Thoracic aorta (tissue), 2 donors: ENCODE measurements at regions not wholly inside any gene's neighbourhood (a gene's known extent, or its start where the extent isn't known, plus 50 kb on each side); places are given as distances from the start of the nearest gene placed in this dataset.

ENCODE experiments used
- ATAC-seq: fragments of 150-250 bp; one replicate; pipeline ENCODE4 v1.8.0; 2017; ENCODE audit warnings: low read depth; ENCODE audit not compliant: insufficient number of reproducible peaks, low FRiP score
- DNase-seq: peaks from one replicate; pipeline ENCODE4 v3.0.0-alpha.2; 2020; ENCODE audit warnings: low spot score
- H3K27ac ChIP-seq, 2 donors: fragments of 200-600 bp; sonication (generic); 1 replicate in 1 of 2; 2 replicates in 1 of 2; pipeline ENCODE4 v1.5.1; 2016; ENCODE audit warnings: mild to moderate bottlenecking in 2 of 2, moderate library complexity in 2 of 2
- H3K27me3 ChIP-seq: fragments of 200-600 bp; sonication (generic); replicated peaks from 2 replicates; pipeline ENCODE4 v1.6.0; 2016; ENCODE audit warnings: mild to moderate bottlenecking; ENCODE audit not compliant: insufficient read depth
- H3K36me3 ChIP-seq: fragments of 200-600 bp; sonication (generic); one replicate; pipeline ENCODE4 v1.5.1; 2016
- H3K4me1 ChIP-seq, 2 donors: fragments of 200-600 bp; sonication (generic); 1 replicate in 1 of 2; 2 replicates in 1 of 2; pipeline versions ENCODE4 v1.5.1 to v1.6.0; 2016; ENCODE audit warnings: low read depth in 2 of 2, mild to moderate bottlenecking in 1 of 2; ENCODE audit not compliant: control insufficient read depth in 1 of 2
- H3K4me3 ChIP-seq: fragments of 200-600 bp; sonication (generic); 2 replicates; pipeline ENCODE4 v1.5.1; 2016; ENCODE audit warnings: mild to moderate bottlenecking
- H3K9me3 ChIP-seq: fragments of 200-600 bp; sonication (generic); 2 replicates; pipeline ENCODE4 v1.5.1; 2016
- TF ChIP-seq, protein P1 (sequence below): fragments of 200-600 bp; sonication (generic); IDR thresholded peaks from one replicate; pipeline ENCODE4 v1.5.1; 2019; ENCODE audit warnings: antibody characterized with exemption

DNA sequence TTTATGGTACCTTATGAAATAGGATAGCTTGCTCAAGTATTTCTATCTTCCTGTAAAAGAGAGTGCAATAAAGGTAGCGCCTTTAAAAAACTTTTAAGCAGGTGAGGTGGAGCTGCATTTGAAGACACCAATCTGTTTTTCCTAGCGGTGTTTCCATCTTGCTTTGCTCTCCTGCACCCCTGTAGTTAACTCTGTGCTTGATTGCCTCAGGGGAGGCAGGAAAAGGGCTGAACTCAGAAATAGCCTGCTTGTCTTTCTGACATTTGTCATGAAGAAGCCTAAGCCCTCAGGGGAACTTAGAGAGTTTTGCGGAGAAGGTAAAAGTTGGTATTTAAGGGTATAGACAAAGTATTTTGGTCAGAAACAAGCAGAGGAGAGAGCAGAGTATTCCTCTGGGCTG lies 63.0 kb upstream of the TPRG1 start:
- ATAC-seq: no peak
- no peak for DNase-seq
- Histone ChIP-seq H3K36me3 (no peaks in the 10 kb centered on the region), H3K9me3 (no peaks in the 10 kb centered on the region), H3K27ac (no peak overlapping the region), H3K4me3 (no peak overlapping the region), H3K4me1 (peaks cover 0 to 6% of the 10 kb centered on the region in 2 donors), H3K27me3 (no peaks in the 10 kb centered on the region)
- TF ChIP-seq, protein P1, sequence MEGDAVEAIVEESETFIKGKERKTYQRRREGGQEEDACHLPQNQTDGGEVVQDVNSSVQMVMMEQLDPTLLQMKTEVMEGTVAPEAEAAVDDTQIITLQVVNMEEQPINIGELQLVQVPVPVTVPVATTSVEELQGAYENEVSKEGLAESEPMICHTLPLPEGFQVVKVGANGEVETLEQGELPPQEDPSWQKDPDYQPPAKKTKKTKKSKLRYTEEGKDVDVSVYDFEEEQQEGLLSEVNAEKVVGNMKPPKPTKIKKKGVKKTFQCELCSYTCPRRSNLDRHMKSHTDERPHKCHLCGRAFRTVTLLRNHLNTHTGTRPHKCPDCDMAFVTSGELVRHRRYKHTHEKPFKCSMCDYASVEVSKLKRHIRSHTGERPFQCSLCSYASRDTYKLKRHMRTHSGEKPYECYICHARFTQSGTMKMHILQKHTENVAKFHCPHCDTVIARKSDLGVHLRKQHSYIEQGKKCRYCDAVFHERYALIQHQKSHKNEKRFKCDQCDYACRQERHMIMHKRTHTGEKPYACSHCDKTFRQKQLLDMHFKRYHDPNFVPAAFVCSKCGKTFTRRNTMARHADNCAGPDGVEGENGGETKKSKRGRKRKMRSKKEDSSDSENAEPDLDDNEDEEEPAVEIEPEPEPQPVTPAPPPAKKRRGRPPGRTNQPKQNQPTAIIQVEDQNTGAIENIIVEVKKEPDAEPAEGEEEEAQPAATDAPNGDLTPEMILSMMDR: no peak

DNA sequence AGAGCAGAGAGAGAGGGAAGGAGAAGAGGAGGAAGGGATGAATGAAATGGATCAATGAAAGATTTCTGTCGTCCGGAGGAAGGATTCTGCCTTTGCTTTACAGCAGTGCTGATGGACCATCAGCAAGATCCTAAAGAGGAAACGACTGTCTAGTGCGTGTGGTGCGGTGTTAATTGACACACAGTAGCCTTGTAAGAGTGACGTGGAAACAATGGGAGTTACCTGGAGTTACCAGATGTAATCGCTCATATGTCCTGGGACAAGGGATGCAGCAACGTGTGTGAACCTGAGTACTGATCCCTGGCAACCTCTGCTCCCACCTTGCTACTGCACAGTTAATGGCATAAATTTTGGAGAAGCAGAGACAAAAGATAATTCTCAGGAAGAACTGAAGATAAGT lies 62.6 kb upstream of the TPRG1 start:
- ATAC-seq (no peak), DNase-seq (no peak)
- H3K27me3 ChIP-seq: no peaks in the 10 kb centered on the region
- H3K9me3 ChIP-seq: no peaks in the 10 kb centered on the region
- H3K4me1 ChIP-seq: peaks cover 0 to 6% of the 10 kb centered on the region in 2 donors
- H3K27ac ChIP-seq: no peak overlapping the region
- no peaks in the 10 kb centered on the region for H3K36me3 ChIP-seq
- TF ChIP-seq, protein P1: no peak
- H3K4me3 ChIP-seq: no peak overlapping the region

DNA sequence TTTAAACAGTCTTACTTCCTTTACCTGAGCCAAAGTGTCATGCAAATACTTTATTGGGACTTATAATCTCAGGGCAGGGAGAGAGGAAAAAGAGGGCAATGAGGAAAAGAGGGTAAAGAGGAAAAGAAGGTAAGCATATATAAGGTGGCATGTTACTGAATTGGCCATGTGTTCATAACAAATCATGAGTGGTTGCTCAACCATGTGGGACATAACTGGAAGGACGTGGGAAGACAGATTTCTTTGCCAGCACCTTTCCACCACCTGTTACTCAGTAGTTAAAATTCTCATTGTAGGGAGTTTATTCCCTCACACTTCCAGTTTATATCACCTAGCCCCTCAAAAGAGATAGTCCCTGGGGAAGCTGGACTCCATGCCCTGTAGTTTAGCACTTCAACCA lies 54.7 kb upstream of the TPRG1 start:
- no peaks in the 10 kb centered on the region for H3K27me3 ChIP-seq
- ATAC-seq (no peak), DNase-seq (no peak)
- H3K36me3 ChIP-seq: no peaks in the 10 kb centered on the region
- peaks cover 0 to 7% of the 10 kb centered on the region in 2 donors for H3K4me1 ChIP-seq
- TF ChIP-seq, protein P1: no peak
- H3K9me3 ChIP-seq: no peaks in the 10 kb centered on the region
- H3K4me3 ChIP-seq: no peak overlapping the region
- H3K27ac ChIP-seq: no peak overlapping the region

DNA sequence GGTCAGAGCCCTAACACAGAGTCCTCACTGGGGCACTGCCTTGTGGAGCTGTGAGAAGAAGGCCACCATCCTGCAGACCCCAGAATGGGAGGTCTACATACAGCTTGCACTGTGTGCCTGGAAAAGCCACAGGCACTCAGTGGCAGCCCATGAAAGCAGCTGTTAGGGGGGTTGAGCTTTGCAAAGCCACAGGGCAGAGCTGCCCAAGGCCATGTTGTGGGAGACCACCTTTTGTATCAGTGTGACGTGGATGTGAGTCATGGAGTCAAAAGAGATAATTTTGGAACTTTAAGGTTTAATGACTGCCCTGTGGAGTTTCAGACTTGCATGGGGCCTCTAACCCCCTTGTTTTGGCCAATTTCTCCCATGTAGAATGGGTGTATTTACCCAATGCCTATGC lies 52.9 kb upstream of the TPRG1 start:
- DNase-seq: no peak
- TF ChIP-seq, protein P1: no peak
- H3K9me3 ChIP-seq: no peaks in the 10 kb centered on the region
- no peaks in the 10 kb centered on the region for H3K36me3 ChIP-seq
- no peak overlapping the region for H3K27ac ChIP-seq
- no peaks in the 10 kb centered on the region for H3K27me3 ChIP-seq
- no peak for ATAC-seq
- no peak overlapping the region for H3K4me3 ChIP-seq
- peaks cover 5 to 25% of the 10 kb centered on the region in 2 donors for H3K4me1 ChIP-seq

DNA sequence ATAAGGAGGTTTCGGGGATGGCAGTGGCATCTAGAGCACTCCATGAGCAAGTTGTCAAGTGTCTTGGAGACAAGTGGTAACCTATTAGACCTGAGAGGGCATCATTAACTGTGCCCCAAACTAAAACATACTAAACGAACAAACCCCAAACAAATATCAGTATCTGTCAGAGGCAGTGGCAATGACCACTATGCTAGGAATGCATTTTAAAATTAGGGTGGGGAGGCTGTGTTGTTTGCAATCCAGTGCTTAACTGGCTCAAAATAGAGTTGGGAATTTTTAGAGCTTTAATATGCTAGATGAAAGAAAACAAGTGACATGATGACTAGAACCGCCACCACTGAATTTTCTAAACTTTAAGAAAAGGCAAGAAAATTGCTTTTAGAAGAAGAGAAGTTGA lies 51.8 kb upstream of the TPRG1 start:
- no peaks in the 10 kb centered on the region for H3K36me3 ChIP-seq
- peaks cover 9 to 36% of the 10 kb centered on the region in 2 donors for H3K4me1 ChIP-seq
- ATAC-seq: no peak
- no peaks in the 10 kb centered on the region for H3K27me3 ChIP-seq
- TF ChIP-seq, protein P1: no peak
- no peak overlapping the region for H3K4me3 ChIP-seq
- DNase-seq: no peak
- no peak overlapping the region for H3K27ac ChIP-seq
- H3K9me3 ChIP-seq: no peaks in the 10 kb centered on the region
